ENCODE measurements at regions not wholly inside any gene's neighbourhood (a gene's known extent, or its start where the extent isn't known, plus 50 kb on each side); places are given as distances from the start of the nearest gene placed in this dataset.

- Histone ChIP-seq H3K36me3 (ENCODE audit: control insufficient read depth in 1 of 2, insufficient read depth in 2 of 2, low read length in 2 of 2) (no peaks in the 10 kb centered on the region), H2AK5ac (ENCODE audit: low read length) (no peak overlapping the region), H3K79me1 (ENCODE audit: low read length) (no peaks in the 10 kb centered on the region), H3K9ac (ENCODE audit: low read length) (no peak overlapping the region), H2BK12ac (ENCODE audit: low read length) (no peak overlapping the region), H2BK120ac (ENCODE audit: insufficient read depth, low read length, poor library complexity) (no peak overlapping the region), H4K91ac (ENCODE audit: low read depth, low read length) (no peak overlapping the region), H3K27me3 (ENCODE audit: insufficient read depth, low read length) (no peaks in the 10 kb centered on the region), H2AFZ (ENCODE audit: insufficient read depth, low read length, poor library complexity) (no peak overlapping the region), H3K79me2 (ENCODE audit: control insufficient read depth, insufficient read depth, low read length, poor library complexity) (no peaks in the 10 kb centered on the region), H3K27ac (ENCODE audit: low read depth, low read length) (no peak overlapping the region), H3K4me2 (ENCODE audit: low read length) (no peak overlapping the region), H4K12ac (ENCODE audit: low read depth, low read length) (no peak overlapping the region), H3K4ac (ENCODE audit: low read depth, low read length) (no peak overlapping the region), H3K14ac (ENCODE audit: low read length) (no peak overlapping the region), H3K4me3 (ENCODE audit: low read depth, low read length) (no peak overlapping the region), H3K9me3 (ENCODE audit: insufficient read depth, low read depth, low read length) (no peaks in the 10 kb centered on the region), H4K8ac (ENCODE audit: low read depth, low read length) (no peak overlapping the region), H3K4me1 (ENCODE audit: control insufficient read depth in 1 of 2, insufficient read depth in 2 of 2, low read length in 2 of 2) (no peaks in the 10 kb centered on the region), H3K23ac (ENCODE audit: low read length) (no peak overlapping the region), H3K18ac (ENCODE audit: low read length) (no peak overlapping the region), H2BK5ac (ENCODE audit: low read depth, low read length, poor library complexity) (no peak overlapping the region)
- WGBS (ENCODE audit: extremely low coverage, insufficient coverage, insufficient read length): no CpG with 5 or more reads among the region's 4 CpGs
- no peak for DNase-seq
Observed at GRCh38 chr4:20122198-20122988, 129.3 kb upstream of the SLIT2 start.

GRCh38 chr4:20119141-20119540 is 132.6 kb upstream of the SLIT2 start:
- Histone ChIP-seq H4K91ac (ENCODE audit: low read depth, low read length) (no peak overlapping the region), H2BK5ac (ENCODE audit: low read depth, low read length, poor library complexity) (no peak overlapping the region)

GRCh38 chr4:20109391-20109790 is 142.3 kb upstream of the SLIT2 start:
- Histone ChIP-seq H4K91ac (ENCODE audit: low read depth, low read length) (no peak overlapping the region), H3K27me3 (ENCODE audit: insufficient read depth, low read length) (no peaks in the 10 kb centered on the region), H3K18ac (ENCODE audit: low read length) (no peak overlapping the region), H3K36me3 (ENCODE audit: control insufficient read depth in 1 of 2, insufficient read depth in 2 of 2, low read length in 2 of 2) (no peaks in the 10 kb centered on the region), H2AK5ac (ENCODE audit: low read length) (no peak overlapping the region), H2BK5ac (ENCODE audit: low read depth, low read length, poor library complexity) (no peak overlapping the region), H4K12ac (ENCODE audit: low read depth, low read length) (no peak overlapping the region), H4K8ac (ENCODE audit: low read depth, low read length) (no peak overlapping the region), H2AFZ (ENCODE audit: insufficient read depth, low read length, poor library complexity) (no peak overlapping the region), H2BK120ac (ENCODE audit: insufficient read depth, low read length, poor library complexity) (no peak overlapping the region), H3K4me3 (ENCODE audit: low read depth, low read length) (no peak overlapping the region), H2BK12ac (ENCODE audit: low read length) (no peak overlapping the region), H3K4ac (ENCODE audit: low read depth, low read length) (no peak overlapping the region), H3K9ac (ENCODE audit: low read length) (no peak overlapping the region), H3K79me1 (ENCODE audit: low read length) (no peaks in the 10 kb centered on the region), H3K14ac (ENCODE audit: low read length) (no peak overlapping the region), H3K4me2 (ENCODE audit: low read length) (no peak overlapping the region), H3K23ac (ENCODE audit: low read length) (no peak overlapping the region), H3K27ac (ENCODE audit: low read depth, low read length) (no peak overlapping the region), H3K4me1 (ENCODE audit: control insufficient read depth in 1 of 2, insufficient read depth in 2 of 2, low read length in 2 of 2) (no peaks in the 10 kb centered on the region), H3K79me2 (ENCODE audit: control insufficient read depth, insufficient read depth, low read length, poor library complexity) (no peaks in the 10 kb centered on the region), H3K9me3 (ENCODE audit: insufficient read depth, low read depth, low read length) (no peaks in the 10 kb centered on the region)
- WGBS (ENCODE audit: extremely low coverage, insufficient coverage, insufficient read length): no CpG with 5 or more reads among the region's 3 CpGs
- DNase-seq: no peak

More at GRCh38 chr4:20119141-20119540, 132.6 kb upstream of the SLIT2 start:
- no peak overlapping the region for H3K14ac ChIP-seq (ENCODE audit: low read length)
- H3K36me3 ChIP-seq (ENCODE audit: control insufficient read depth in 1 of 2, insufficient read depth in 2 of 2, low read length in 2 of 2): no peaks in the 10 kb centered on the region
- H3K79me1 ChIP-seq (ENCODE audit: low read length): no peaks in the 10 kb centered on the region
- H3K4me1 ChIP-seq (ENCODE audit: control insufficient read depth in 1 of 2, insufficient read depth in 2 of 2, low read length in 2 of 2): no peaks in the 10 kb centered on the region
- no peaks in the 10 kb centered on the region for H3K79me2 ChIP-seq (ENCODE audit: control insufficient read depth, insufficient read depth, low read length, poor library complexity)
- H3K4me3 ChIP-seq (ENCODE audit: low read depth, low read length): no peak overlapping the region
- no peak overlapping the region for H3K4me2 ChIP-seq (ENCODE audit: low read length)
- H3K27me3 ChIP-seq (ENCODE audit: insufficient read depth, low read length): no peaks in the 10 kb centered on the region
- H4K8ac ChIP-seq (ENCODE audit: low read depth, low read length): no peak overlapping the region
- H3K4ac ChIP-seq (ENCODE audit: low read depth, low read length): no peak overlapping the region
- no peaks in the 10 kb centered on the region for H3K9me3 ChIP-seq (ENCODE audit: insufficient read depth, low read depth, low read length)
- no peak overlapping the region for H2AK5ac ChIP-seq (ENCODE audit: low read length)
- H3K27ac ChIP-seq (ENCODE audit: low read depth, low read length): no peak overlapping the region
- DNase-seq: no peak
- no peak overlapping the region for H3K18ac ChIP-seq (ENCODE audit: low read length)
- no CpG with 5 or more reads among the region's 2 CpGs for WGBS (ENCODE audit: extremely low coverage, insufficient coverage, insufficient read length)
- no peak overlapping the region for H2AFZ ChIP-seq (ENCODE audit: insufficient read depth, low read length, poor library complexity)
- H4K12ac ChIP-seq (ENCODE audit: low read depth, low read length): no peak overlapping the region
- H2BK120ac ChIP-seq (ENCODE audit: insufficient read depth, low read length, poor library complexity): no peak overlapping the region
- no peak overlapping the region for H3K23ac ChIP-seq (ENCODE audit: low read length)
- no peak overlapping the region for H2BK12ac ChIP-seq (ENCODE audit: low read length)
- no peak overlapping the region for H3K9ac ChIP-seq (ENCODE audit: low read length)

GRCh38 chr4:20106921-20107320 is 144.8 kb upstream of the SLIT2 start:
- Histone ChIP-seq H3K9ac (ENCODE audit: low read length) (no peak overlapping the region), H2AFZ (ENCODE audit: insufficient read depth, low read length, poor library complexity) (no peak overlapping the region), H3K79me2 (ENCODE audit: control insufficient read depth, insufficient read depth, low read length, poor library complexity) (no peaks in the 10 kb centered on the region), H2BK120ac (ENCODE audit: insufficient read depth, low read length, poor library complexity) (no peak overlapping the region), H3K14ac (ENCODE audit: low read length) (no peak overlapping the region), H3K18ac (ENCODE audit: low read length) (no peak overlapping the region), H2BK12ac (ENCODE audit: low read length) (no peak overlapping the region), H2BK5ac (ENCODE audit: low read depth, low read length, poor library complexity) (no peak overlapping the region), H3K4me1 (ENCODE audit: control insufficient read depth in 1 of 2, insufficient read depth in 2 of 2, low read length in 2 of 2) (no peaks in the 10 kb centered on the region), H4K12ac (ENCODE audit: low read depth, low read length) (no peak overlapping the region), H2AK5ac (ENCODE audit: low read length) (no peak overlapping the region), H3K27me3 (ENCODE audit: insufficient read depth, low read length) (no peaks in the 10 kb centered on the region), H3K4me2 (ENCODE audit: low read length) (no peak overlapping the region), H4K8ac (ENCODE audit: low read depth, low read length) (no peak overlapping the region), H4K91ac (ENCODE audit: low read depth, low read length) (no peak overlapping the region), H3K4me3 (ENCODE audit: low read depth, low read length) (no peak overlapping the region), H3K9me3 (ENCODE audit: insufficient read depth, low read depth, low read length) (no peaks in the 10 kb centered on the region), H3K36me3 (ENCODE audit: control insufficient read depth in 1 of 2, insufficient read depth in 2 of 2, low read length in 2 of 2) (no peaks in the 10 kb centered on the region), H3K27ac (ENCODE audit: low read depth, low read length) (no peak overlapping the region), H3K4ac (ENCODE audit: low read depth, low read length) (no peak overlapping the region), H3K23ac (ENCODE audit: low read length) (no peak overlapping the region), H3K79me1 (ENCODE audit: low read length) (no peaks in the 10 kb centered on the region)
- no CpG with 5 or more reads among the region's 2 CpGs for WGBS (ENCODE audit: extremely low coverage, insufficient coverage, insufficient read length)
- DNase-seq: no peak
